Natural killer cell (primary cell): ENCODE measurements at regions not wholly inside any gene's neighbourhood (a gene's known extent, or its start where the extent isn't known, plus 50 kb on each side); places are given as distances from the start of the nearest gene placed in this dataset.

ENCODE experiments used
- ATAC-seq, 3 donors: fragments of 150-1000 bp in 2 of 3; fragments of 200-7000 bp in 1 of 3; cut with Tn5 transposase; 1 replicate in 1 of 3; 2 replicates in 2 of 3; pipeline ENCODE4 v1.10.0; 2021; ENCODE audit warnings: mild to moderate bottlenecking in 2 of 3, moderate library complexity in 2 of 3
- DNase-seq, 2 donors: peaks; one replicate each; pipeline versions ENCODE4 v3.0.0 to v3.0.0-alpha.2; 2013 to 2021; ENCODE audit warnings: mixed read lengths in 1 of 2
- H3K27ac ChIP-seq: one replicate; pipeline ENCODE4 v1.5.1; 2013; ENCODE audit warnings: mild to moderate bottlenecking, low read length
- H3K27me3 ChIP-seq: one replicate; pipeline ENCODE4 v1.6.1; 2013; ENCODE audit warnings: low read length; ENCODE audit not compliant: control insufficient read depth, insufficient read depth
- H3K36me3 ChIP-seq: one replicate; pipeline ENCODE4 v1.6.1; 2013; ENCODE audit warnings: low read length; ENCODE audit not compliant: control insufficient read depth, insufficient read depth
- H3K4me1 ChIP-seq: one replicate; pipeline ENCODE4 v1.6.1; 2013; ENCODE audit warnings: low read length; ENCODE audit not compliant: control insufficient read depth, insufficient read depth
- H3K4me3 ChIP-seq: one replicate; pipeline ENCODE4 v1.5.1; 2013; ENCODE audit warnings: low read length
- H3K9me3 ChIP-seq: one replicate; pipeline ENCODE4 v1.6.1; 2013; ENCODE audit warnings: low read length; ENCODE audit not compliant: control insufficient read depth, insufficient read depth
- H3K27ac Mint-ChIP-seq, 2 donors: one replicate each; pipeline ENCODE4 v1.8.0; 2022; ENCODE audit warnings: mild to moderate bottlenecking in 2 of 2, mixed read lengths in 2 of 2, moderate library complexity in 1 of 2
- H3K27me3 Mint-ChIP-seq, 2 donors: one replicate each; pipeline ENCODE4 v1.8.0; 2022; ENCODE audit warnings: low read depth in 2 of 2, mixed read lengths in 2 of 2
- H3K36me3 Mint-ChIP-seq: one replicate; pipeline ENCODE4 v1.8.0; 2022; ENCODE audit warnings: mixed read lengths
- H3K4me1 Mint-ChIP-seq, 2 donors: one replicate each; pipeline ENCODE4 v1.8.0; 2022; ENCODE audit warnings: mixed read lengths in 2 of 2
- H3K4me3 Mint-ChIP-seq: one replicate; pipeline ENCODE4 v1.8.0; 2022; ENCODE audit warnings: mild to moderate bottlenecking, moderate library complexity, mixed read lengths
- H3K9me3 Mint-ChIP-seq, 2 donors: one replicate each; pipeline ENCODE4 v1.8.0; 2022; ENCODE audit warnings: mixed read lengths in 2 of 2
- CTCF ChIP-seq: fragments of 200-600 bp; IDR thresholded peaks from one replicate; pipeline ENCODE4 v1.8.0; 2022; ENCODE audit warnings: antibody characterized with exemption
- WGBS: methylation state at CpG from one replicate; pipeline ENCODE4 v1.1.7; 2013; ENCODE audit warnings: missing lambda C conversion rate; ENCODE audit not compliant: insufficient coverage; 5-methylcytosine and 5-hydroxymethylcytosine counted together
- intact Hi-C: fragments of 100-400 bp; cut with micrococcal nuclease; formaldehyde crosslinking; loops from one replicate; pipeline ENCODE4 v1.14.2; 2022

GRCh38 chr10:91745090-91745831 lies 53.0 kb upstream of the TNKS2 start:
- DNase-seq, result no peak
- Histone ChIP-seq H3K27me3 (peaks cover 6% of the 10 kb centered on the region), H3K4me1 (no peaks in the 10 kb centered on the region), H3K36me3 (no peaks in the 10 kb centered on the region), H3K4me3 (no peak overlapping the region), H3K9me3 (no peaks in the 10 kb centered on the region), H3K27ac (no peak overlapping the region)
- Mint-ChIP-seq H3K4me1 (no peaks in the 10 kb centered on the region), H3K4me3 (no peak overlapping the region), H3K27ac (no peak overlapping the region), H3K36me3 (no peaks in the 10 kb centered on the region), H3K9me3 (no peaks in the 10 kb centered on the region), H3K27me3 (peaks cover 15 to 45% of the 10 kb centered on the region in 2 donors)
- ATAC-seq, result no peak
- 72% methylated on average over 15 of the region's 15 CpGs for WGBS
- no peak for TF ChIP-seq CTCF
- intact Hi-C loops, result no loop called here

- peaks cover 15% of the 10 kb centered on the region for H3K27me3 ChIP-seq
- H3K4me1 ChIP-seq, result no peaks in the 10 kb centered on the region
- no peaks in the 10 kb centered on the region for H3K4me1 Mint-ChIP-seq
- no peaks in the 10 kb centered on the region for H3K9me3 ChIP-seq
- ATAC-seq (no peak), DNase-seq (no peak)
- intact Hi-C loops, result no loop called here
- H3K27ac ChIP-seq, result no peak overlapping the region
- H3K27ac Mint-ChIP-seq, result no peak overlapping the region
- TF ChIP-seq CTCF, result no peak
- no CpG with 5 or more reads among the region's 1 CpG for WGBS
- H3K36me3 Mint-ChIP-seq, result no peaks in the 10 kb centered on the region
- H3K4me3 ChIP-seq, result no peak overlapping the region
- H3K4me3 Mint-ChIP-seq, result no peak overlapping the region
- no peaks in the 10 kb centered on the region for H3K36me3 ChIP-seq
- H3K27me3 Mint-ChIP-seq, result peaks cover 24 to 63% of the 10 kb centered on the region in 2 donors
- no peaks in the 10 kb centered on the region for H3K9me3 Mint-ChIP-seq
Observed at GRCh38 chr10:91743465-91743864, 54.8 kb upstream of the TNKS2 start.

GRCh38 chr10:91742229-91742628 lies 56.0 kb upstream of the TNKS2 start:
- Mint-ChIP-seq H3K36me3 (no peaks in the 10 kb centered on the region), H3K9me3 (no peaks in the 10 kb centered on the region), H3K27ac (no peak overlapping the region), H3K27me3 (peaks cover 33 to 75% of the 10 kb centered on the region in 2 donors), H3K4me3 (no peak overlapping the region), H3K4me1 (no peaks in the 10 kb centered on the region)
- WGBS, result no CpG with 5 or more reads among the region's 1 CpG
- ATAC-seq (no peak), DNase-seq (no peak)
- H3K4me3 ChIP-seq, result no peak overlapping the region
- H3K27ac ChIP-seq, result no peak overlapping the region
- H3K27me3 ChIP-seq, result peaks cover 19% of the 10 kb centered on the region
- H3K9me3 ChIP-seq, result no peaks in the 10 kb centered on the region
- H3K36me3 ChIP-seq, result no peaks in the 10 kb centered on the region
- TF ChIP-seq CTCF, result no peak
- no peaks in the 10 kb centered on the region for H3K4me1 ChIP-seq
- intact Hi-C loops, result no loop called here

- H3K36me3 Mint-ChIP-seq, result no peaks in the 10 kb centered on the region
- ATAC-seq (no peak), DNase-seq (no peak)
- no peak overlapping the region for H3K4me3 Mint-ChIP-seq
- no peak for TF ChIP-seq CTCF
- Histone ChIP-seq H3K9me3 (no peaks in the 10 kb centered on the region), H3K27ac (no peak overlapping the region), H3K4me1 (no peaks in the 10 kb centered on the region), H3K36me3 (no peaks in the 10 kb centered on the region), H3K27me3 (peaks cover 19% of the 10 kb centered on the region), H3K4me3 (no peak overlapping the region)
- peaks cover 39 to 81% of the 10 kb centered on the region in 2 donors for H3K27me3 Mint-ChIP-seq
- H3K9me3 Mint-ChIP-seq, result no peaks in the 10 kb centered on the region
- no peak overlapping the region for H3K27ac Mint-ChIP-seq
- no peaks in the 10 kb centered on the region for H3K4me1 Mint-ChIP-seq
- intact Hi-C loops, result no loop called here
- WGBS, result no CpG with 5 or more reads among the region's 1 CpG
Observed at GRCh38 chr10:91741356-91741755, 56.9 kb upstream of the TNKS2 start.
